Type B pancreatic cell (in vitro differentiated cells): ENCODE measurements at regions not wholly inside any gene's neighbourhood (a gene's known extent, or its start where the extent isn't known, plus 50 kb on each side); places are given as distances from the start of the nearest gene placed in this dataset.

Experiments
- DNase-seq: peaks from one replicate; pipeline ENCODE4 v3.0.0; 2021; ENCODE audit warnings: mixed read lengths; ENCODE audit not compliant: unreplicated experiment; ENCODE audit errors: extremely low spot score
- H3K27ac Mint-ChIP-seq: 2 replicates; pipeline ENCODE4 v1.8.0; 2021; ENCODE audit warnings: mild to moderate bottlenecking, mixed read lengths
- H3K27me3 Mint-ChIP-seq: 2 replicates; pipeline ENCODE4 v1.8.0; 2021; ENCODE audit warnings: mixed read lengths
- H3K36me3 Mint-ChIP-seq: 2 replicates; pipeline ENCODE4 v1.8.0; 2021; ENCODE audit warnings: mixed read lengths
- H3K4me1 Mint-ChIP-seq: one replicate; pipeline ENCODE4 v1.8.0; 2021; ENCODE audit warnings: mixed read lengths; ENCODE audit not compliant: unreplicated experiment
- H3K4me3 Mint-ChIP-seq: 2 replicates; pipeline ENCODE4 v1.8.0; 2021; ENCODE audit warnings: mild to moderate bottlenecking, mixed read lengths
- H3K9me3 Mint-ChIP-seq: 2 replicates; pipeline ENCODE4 v1.8.0; 2021; ENCODE audit warnings: mixed read lengths
- TF ChIP-seq, protein P1 (sequence below): fragments of 200-600 bp; sonication (generic); conservative IDR thresholded peaks from 2 replicates; pipeline ENCODE4 v1.5.0; 2021; ENCODE audit warnings: antibody characterized with exemption, mild to moderate bottlenecking

DNA sequence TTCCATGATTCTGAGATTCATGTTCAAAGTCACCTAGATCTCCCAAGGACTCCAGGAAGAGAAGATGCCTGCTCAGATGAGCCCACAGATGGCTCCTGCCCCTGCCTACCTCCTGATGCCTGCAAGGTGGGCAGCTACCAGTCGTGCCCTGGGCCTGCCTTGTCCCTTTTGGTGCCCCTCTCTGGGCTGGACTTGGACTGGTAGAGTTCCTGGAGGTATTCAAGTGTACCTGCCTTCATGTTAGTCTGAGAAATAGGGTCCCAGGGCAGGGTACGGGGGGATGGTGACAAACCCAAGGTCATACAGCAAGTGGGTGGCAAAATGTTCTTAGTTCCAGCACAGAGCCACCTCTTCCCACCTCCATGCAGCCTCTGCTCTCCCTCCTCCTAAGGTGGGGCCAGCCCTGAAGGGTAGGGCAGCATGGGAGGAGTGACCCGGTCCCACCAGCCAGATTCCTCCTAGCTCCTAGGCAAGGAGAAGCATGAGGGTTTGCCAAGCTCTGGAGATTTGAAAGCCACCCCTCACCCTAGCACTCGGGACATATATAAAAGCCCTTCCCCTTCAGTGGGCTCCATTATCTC lies 80.8 kb upstream of the UNC5B start:
- Mint-ChIP-seq H3K36me3 (no peaks in the 10 kb centered on the region), H3K4me3 (no peak overlapping the region), H3K9me3 (no peaks in the 10 kb centered on the region), H3K27ac (no peak overlapping the region), H3K4me1 (peaks cover 28% of the 10 kb centered on the region), H3K27me3 (peaks cover 5% of the 10 kb centered on the region)
- no peak for DNase-seq
- TF ChIP-seq, protein P1, sequence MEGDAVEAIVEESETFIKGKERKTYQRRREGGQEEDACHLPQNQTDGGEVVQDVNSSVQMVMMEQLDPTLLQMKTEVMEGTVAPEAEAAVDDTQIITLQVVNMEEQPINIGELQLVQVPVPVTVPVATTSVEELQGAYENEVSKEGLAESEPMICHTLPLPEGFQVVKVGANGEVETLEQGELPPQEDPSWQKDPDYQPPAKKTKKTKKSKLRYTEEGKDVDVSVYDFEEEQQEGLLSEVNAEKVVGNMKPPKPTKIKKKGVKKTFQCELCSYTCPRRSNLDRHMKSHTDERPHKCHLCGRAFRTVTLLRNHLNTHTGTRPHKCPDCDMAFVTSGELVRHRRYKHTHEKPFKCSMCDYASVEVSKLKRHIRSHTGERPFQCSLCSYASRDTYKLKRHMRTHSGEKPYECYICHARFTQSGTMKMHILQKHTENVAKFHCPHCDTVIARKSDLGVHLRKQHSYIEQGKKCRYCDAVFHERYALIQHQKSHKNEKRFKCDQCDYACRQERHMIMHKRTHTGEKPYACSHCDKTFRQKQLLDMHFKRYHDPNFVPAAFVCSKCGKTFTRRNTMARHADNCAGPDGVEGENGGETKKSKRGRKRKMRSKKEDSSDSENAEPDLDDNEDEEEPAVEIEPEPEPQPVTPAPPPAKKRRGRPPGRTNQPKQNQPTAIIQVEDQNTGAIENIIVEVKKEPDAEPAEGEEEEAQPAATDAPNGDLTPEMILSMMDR = no peak

DNA sequence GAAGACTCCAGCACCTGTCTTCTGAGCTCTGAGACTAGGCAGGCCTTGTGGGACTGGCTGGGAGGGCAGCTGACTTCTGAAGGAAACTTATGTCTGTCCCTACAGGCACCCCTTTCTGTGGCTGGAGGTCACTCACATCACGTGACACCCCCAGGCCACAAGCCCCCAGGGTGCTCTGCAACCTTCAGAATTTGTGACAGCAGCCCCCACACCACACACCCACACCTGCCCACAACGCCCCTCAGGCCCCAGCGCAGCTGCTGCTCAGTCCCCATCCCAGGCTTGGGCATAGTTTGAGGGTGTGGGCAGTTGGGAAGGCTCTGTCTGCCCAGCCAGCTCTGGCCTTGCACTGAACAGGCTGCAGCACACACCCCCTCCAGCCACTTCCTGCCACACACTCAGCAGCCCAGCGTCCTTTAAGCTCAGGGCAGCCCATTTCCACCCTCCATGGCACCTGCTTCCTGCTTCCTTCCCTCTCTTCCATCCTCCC lies 80.0 kb upstream of the UNC5B start:
- peaks cover 5% of the 10 kb centered on the region for H3K27me3 Mint-ChIP-seq
- no peak overlapping the region for H3K27ac Mint-ChIP-seq
- no peak for DNase-seq
- H3K4me3 Mint-ChIP-seq = no peak overlapping the region
- H3K36me3 Mint-ChIP-seq = no peaks in the 10 kb centered on the region
- TF ChIP-seq, protein P1 = no peak
- peaks cover 31% of the 10 kb centered on the region for H3K4me1 Mint-ChIP-seq
- H3K9me3 Mint-ChIP-seq = no peaks in the 10 kb centered on the region

DNA sequence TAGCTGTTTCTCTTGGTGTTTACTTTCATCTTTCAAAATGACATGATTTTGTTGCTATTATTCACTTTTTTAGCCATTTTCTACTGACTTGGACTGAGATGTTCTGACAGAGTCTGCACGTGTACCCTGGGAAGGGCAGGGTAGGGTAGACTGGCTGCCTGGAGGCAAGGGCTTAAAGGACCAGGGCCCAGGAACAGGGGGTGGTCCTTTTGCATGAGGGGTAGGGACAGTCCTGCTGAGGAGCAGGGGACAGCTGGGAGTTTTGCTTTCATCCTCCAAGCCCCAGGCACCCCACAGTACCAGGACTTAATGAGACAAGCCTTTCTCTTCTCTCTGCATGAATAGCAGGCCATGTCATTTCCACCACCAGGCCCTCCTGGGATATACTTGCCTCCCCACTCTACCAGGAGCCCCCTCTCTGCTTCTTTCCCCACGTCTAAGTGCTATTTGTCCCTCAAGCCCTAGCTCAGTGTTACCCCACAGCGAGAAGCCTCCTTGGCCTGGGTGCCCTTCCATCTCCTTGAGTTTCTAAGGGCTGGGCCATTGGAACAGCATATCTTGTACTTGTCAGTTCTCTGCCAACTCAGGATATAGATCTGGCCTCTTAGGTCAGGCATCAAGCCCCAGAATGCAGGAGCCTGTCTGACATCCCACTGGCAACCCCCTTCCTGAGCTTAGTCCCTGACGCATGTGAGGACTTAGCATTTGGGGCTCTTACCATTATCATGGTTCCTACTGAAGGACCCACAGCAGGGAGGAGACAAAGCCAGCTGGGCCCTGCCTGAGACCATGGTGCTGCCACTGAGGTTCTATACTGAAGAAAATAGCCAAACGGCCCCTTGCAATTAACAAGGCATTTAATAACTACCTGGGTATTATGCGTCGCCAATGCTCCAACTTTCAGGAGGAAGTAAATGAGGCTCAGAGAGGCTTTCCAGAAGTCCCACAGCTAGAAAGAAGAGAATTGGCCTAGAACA lies 78.4 kb upstream of the UNC5B start:
- no peak overlapping the region for H3K4me3 Mint-ChIP-seq
- TF ChIP-seq, protein P1 = no peak
- DNase-seq = no peak
- H3K27ac Mint-ChIP-seq = no peak overlapping the region
- no peaks in the 10 kb centered on the region for H3K9me3 Mint-ChIP-seq
- peaks cover 16% of the 10 kb centered on the region for H3K4me1 Mint-ChIP-seq
- H3K27me3 Mint-ChIP-seq = peaks cover 11% of the 10 kb centered on the region
- H3K36me3 Mint-ChIP-seq = no peaks in the 10 kb centered on the region

DNA sequence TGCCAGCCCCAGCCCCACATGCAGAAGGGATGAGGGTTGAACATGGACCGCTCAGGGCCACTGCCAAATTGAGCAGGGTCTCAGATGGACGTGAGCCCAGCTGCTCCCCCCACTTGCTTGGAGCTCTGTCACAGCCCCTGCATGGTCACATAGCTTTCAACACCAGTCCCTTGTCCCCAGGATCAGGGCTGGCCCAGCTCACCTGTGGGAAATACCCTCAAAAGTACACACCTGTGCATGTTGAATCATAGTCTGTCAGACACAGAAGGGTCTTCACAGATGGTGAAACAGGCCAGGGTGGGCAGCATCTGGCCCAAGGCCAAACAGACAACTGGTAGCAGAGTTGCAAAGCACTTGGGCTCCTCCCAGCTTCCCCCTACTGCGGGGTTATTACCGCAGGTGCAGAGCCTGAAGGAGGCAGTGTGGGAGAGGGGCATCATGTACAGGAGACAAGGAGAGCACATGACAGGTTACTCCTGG lies 77.6 kb upstream of the UNC5B start:
- peaks cover 16% of the 10 kb centered on the region for H3K4me1 Mint-ChIP-seq
- DNase-seq = peak; percentile 51
- H3K27ac Mint-ChIP-seq = no peak overlapping the region
- H3K9me3 Mint-ChIP-seq = no peaks in the 10 kb centered on the region
- TF ChIP-seq, protein P1 = no peak
- peaks cover 16% of the 10 kb centered on the region for H3K27me3 Mint-ChIP-seq
- H3K36me3 Mint-ChIP-seq = no peaks in the 10 kb centered on the region
- H3K4me3 Mint-ChIP-seq = no peak overlapping the region

DNA sequence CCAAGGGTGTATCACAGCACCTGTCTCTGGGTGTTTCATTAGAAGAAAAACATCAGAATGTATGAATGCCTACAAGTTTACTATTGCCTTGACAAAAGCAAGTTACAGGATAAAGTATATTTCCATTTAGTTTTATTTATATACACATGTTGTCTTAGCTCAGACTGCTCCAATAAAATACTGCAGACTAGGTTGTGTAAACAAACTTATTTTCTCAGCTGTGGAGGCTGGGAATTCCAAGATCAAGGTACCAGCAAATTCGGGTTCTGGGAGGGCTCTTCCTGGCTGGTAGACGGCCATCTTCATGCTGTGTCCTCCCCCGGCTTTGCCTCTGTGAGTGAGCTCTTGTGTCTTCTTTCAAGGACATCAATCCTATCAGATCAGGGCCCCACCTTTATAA lies 77.1 kb upstream of the UNC5B start:
- H3K4me3 Mint-ChIP-seq = no peak overlapping the region
- peaks cover 16% of the 10 kb centered on the region for H3K4me1 Mint-ChIP-seq
- no peaks in the 10 kb centered on the region for H3K36me3 Mint-ChIP-seq
- TF ChIP-seq, protein P1 = no peak
- DNase-seq = no peak
- peaks cover 16% of the 10 kb centered on the region for H3K27me3 Mint-ChIP-seq
- H3K9me3 Mint-ChIP-seq = no peaks in the 10 kb centered on the region
- no peak overlapping the region for H3K27ac Mint-ChIP-seq
